LNCAP (cell line): ENCODE measurements at regions not wholly inside any gene's neighbourhood (a gene's known extent, or its start where the extent isn't known, plus 50 kb on each side); places are given as distances from the start of the nearest gene placed in this dataset.

ENCODE experiments used
- CTCF ChIP-seq: fragments of 450-650 bp; IDR thresholded peaks from 2 replicates; pipeline ENCODE4 v1.5.1; 2017; ENCODE audit warnings: mild to moderate bottlenecking

GRCh38 chr10:125547010-125547650, 135.8 kb downstream of the TEX36 start:
- TF ChIP-seq CTCF = no peak

DNA sequence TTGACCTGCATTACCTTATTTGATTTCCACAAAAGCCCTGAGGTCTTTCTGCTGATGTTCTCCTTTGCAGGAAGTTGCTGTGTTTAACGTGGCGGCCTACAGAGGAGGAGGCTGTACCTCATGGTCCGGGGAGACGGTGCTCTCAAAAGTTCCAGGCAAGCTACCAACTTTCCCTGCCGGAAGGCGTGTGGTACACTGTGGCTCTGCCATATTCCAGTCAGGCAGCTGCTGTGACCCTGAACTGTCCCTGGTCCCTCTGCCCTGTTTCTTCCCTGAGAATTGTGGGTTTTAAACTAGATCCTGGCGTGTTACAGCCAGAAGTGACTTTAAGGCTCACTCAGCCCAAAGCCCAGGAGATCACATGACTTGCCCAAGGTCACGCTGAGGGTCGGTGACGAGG, 139.2 kb downstream of the TEX36 start:
- TF ChIP-seq CTCF = no peak

DNA sequence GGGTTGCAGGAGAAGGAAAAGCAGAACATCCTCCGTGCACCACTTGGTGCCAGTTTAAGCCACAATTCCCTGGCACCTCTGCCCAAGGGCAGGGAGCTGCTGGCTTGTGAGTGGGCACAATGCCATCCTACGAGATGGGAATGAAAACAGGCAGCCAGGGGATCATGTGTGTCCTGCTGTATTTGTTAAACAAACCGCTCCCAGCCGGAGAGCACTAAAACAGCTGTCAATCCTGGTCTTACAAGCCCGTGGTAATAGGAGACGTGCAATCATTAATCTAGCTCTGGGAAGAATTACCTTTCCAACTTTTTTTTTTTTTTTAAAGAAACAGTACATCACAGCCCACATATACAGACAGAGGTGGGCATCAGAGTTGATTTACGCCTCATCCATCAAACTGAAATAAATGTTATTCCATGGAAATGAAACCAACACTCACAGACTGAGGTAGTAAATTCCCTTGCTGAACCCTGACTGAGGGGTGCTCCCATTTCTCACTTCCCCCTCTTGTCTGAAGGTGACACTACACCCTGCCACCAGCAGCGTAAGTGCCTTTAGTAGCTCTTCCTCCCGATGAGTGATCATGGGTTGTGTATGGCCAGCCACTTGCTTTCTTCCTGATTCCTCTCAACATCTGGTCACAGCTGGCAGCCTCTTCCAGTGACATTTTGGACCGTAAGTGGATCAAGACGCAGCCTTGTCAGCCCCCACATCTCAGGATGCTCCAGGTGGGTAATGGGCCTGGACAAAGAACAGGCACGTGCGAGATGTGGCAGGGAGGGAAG, 143.8 kb downstream of the TEX36 start:
- TF ChIP-seq CTCF = no peak

GRCh38 chr10:125536236-125536635, 146.7 kb downstream of the TEX36 start:
- TF ChIP-seq CTCF = no peak

DNA sequence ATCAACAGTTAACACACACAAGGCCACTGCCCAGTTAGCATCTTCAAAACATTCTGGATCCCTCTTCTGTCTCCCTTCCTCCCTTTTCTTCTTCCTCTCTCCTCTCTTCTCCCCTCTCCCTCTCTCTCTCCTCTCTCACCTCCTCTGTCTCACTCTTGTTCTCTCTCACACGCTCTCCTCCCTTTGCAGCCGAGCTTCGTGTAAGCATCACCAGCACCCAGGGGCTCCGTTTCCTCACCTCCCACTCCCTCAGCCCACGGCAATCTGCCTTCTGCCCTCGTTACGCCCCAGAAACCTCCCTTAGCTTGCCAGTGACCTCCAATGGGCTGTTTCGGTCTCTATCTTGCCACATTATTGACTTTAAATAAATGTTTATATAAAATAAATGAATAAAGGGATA, 147.4 kb downstream of the TEX36 start:
- no peak for TF ChIP-seq CTCF

GRCh38 chr10:125534515-125534914, 148.4 kb downstream of the TEX36 start:
- TF ChIP-seq CTCF = no peak

GRCh38 chr10:125533866-125534265, 149.1 kb downstream of the TEX36 start:
- TF ChIP-seq CTCF = no peak
